GM23338 (cell line): ENCODE measurements at regions not wholly inside any gene's neighbourhood (a gene's known extent, or its start where the extent isn't known, plus 50 kb on each side); places are given as distances from the start of the nearest gene placed in this dataset.

ENCODE experiments used
- ATAC-seq: fragments of 200-7000 bp; cut with Tn5 transposase; 3 replicates; pipeline ENCODE4 v1.9.1; 2020
- DNase-seq: peaks from one replicate; pipeline ENCODE4 v3.0.0-alpha.2; 2015; ENCODE audit warnings: low spot score
- H2AFZ ChIP-seq: fragments of 200-600 bp; sonication (generic); 2 replicates; pipeline ENCODE4 v1.8.0; 2016; ENCODE audit warnings: antibody characterized with exemption, mild to moderate bottlenecking, moderate library complexity
- H3F3A ChIP-seq: fragments of 200-600 bp; sonication (generic); replicated peaks from 2 replicates; pipeline ENCODE4 v1.8.0; 2017; ENCODE audit warnings: antibody characterized with exemption, mixed run types, low read depth
- H3K27ac ChIP-seq: fragments of 200-600 bp; sonication (generic); 2 replicates; pipeline ENCODE4 v1.6.1; 2016; ENCODE audit warnings: low read depth
- H3K27me3 ChIP-seq: fragments of 200-600 bp; sonication (generic); 2 replicates; pipeline ENCODE4 v1.8.0; 2016; ENCODE audit warnings: mild to moderate bottlenecking, mixed run types, moderate library complexity; ENCODE audit not compliant: insufficient read depth
- H3K36me3 ChIP-seq: fragments of 200-600 bp; sonication (generic); 2 replicates; pipeline ENCODE4 v1.8.0; 2016; ENCODE audit warnings: mild to moderate bottlenecking; ENCODE audit not compliant: insufficient read depth
- H3K4me1 ChIP-seq: fragments of 200-600 bp; sonication (generic); 2 replicates; pipeline ENCODE4 v1.8.0; 2016; ENCODE audit warnings: mild to moderate bottlenecking, moderate library complexity; ENCODE audit not compliant: insufficient read depth
- H3K4me2 ChIP-seq: fragments of 200-600 bp; sonication (generic); 2 replicates; pipeline ENCODE4 v1.7.1; 2017; ENCODE audit warnings: mixed run types
- H3K4me3 ChIP-seq: fragments of 200-600 bp; sonication (generic); 2 replicates; pipeline ENCODE4 v1.6.1; 2016; ENCODE audit warnings: mixed run types
- H3K79me2 ChIP-seq: fragments of 200-600 bp; sonication (generic); replicated peaks from 2 replicates; pipeline ENCODE4 v1.8.0; 2017; ENCODE audit warnings: mild to moderate bottlenecking; ENCODE audit not compliant: insufficient read depth
- H3K9me2 ChIP-seq: fragments of 200-600 bp; sonication (generic); 2 replicates; pipeline ENCODE4 v1.8.0; 2017; ENCODE audit not compliant: insufficient read depth
- H4K20me1 ChIP-seq: fragments of 200-600 bp; sonication (generic); replicated peaks from 2 replicates; pipeline ENCODE4 v1.8.0; 2017; ENCODE audit warnings: mild to moderate bottlenecking; ENCODE audit not compliant: insufficient read depth
- H3K27ac Mint-ChIP-seq: 2 replicates; pipeline ENCODE4 v1.8.0; 2020; ENCODE audit warnings: inconsistent platforms, mild to moderate bottlenecking, moderate library complexity, mixed read lengths
- H3K27me3 Mint-ChIP-seq: 3 replicates; pipeline ENCODE4 v1.8.0; 2022; ENCODE audit warnings: low read depth, mild to moderate bottlenecking, moderate library complexity, mixed read lengths, inconsistent platforms; ENCODE audit not compliant: insufficient read depth, poor library complexity
- H3K36me3 Mint-ChIP-seq: 3 replicates; pipeline ENCODE4 v1.8.0; 2021; ENCODE audit warnings: low read depth, mild to moderate bottlenecking, inconsistent platforms, moderate library complexity, mixed read lengths
- H3K4me1 Mint-ChIP-seq: 3 replicates; pipeline ENCODE4 v1.8.0; 2020; ENCODE audit warnings: mild to moderate bottlenecking, inconsistent platforms, mixed read lengths
- H3K4me3 Mint-ChIP-seq: 3 replicates; pipeline ENCODE4 v1.8.0; 2021; ENCODE audit warnings: moderate library complexity, mild to moderate bottlenecking, inconsistent platforms, mixed read lengths
- H3K9me3 Mint-ChIP-seq: 3 replicates; pipeline ENCODE4 v1.8.0; 2020; ENCODE audit warnings: moderate library complexity, mild to moderate bottlenecking, inconsistent platforms, mixed read lengths
- CREB1 ChIP-seq: fragments of 250-450 bp; sonication (Bioruptor Pico); IDR thresholded peaks from 2 replicates; pipeline ENCODE4 v1.5.0; 2020; ENCODE audit warnings: low read depth, mild to moderate bottlenecking, moderate library complexity
- EZH2 ChIP-seq: fragments of 200-600 bp; sonication (generic); IDR thresholded peaks from one replicate; pipeline ENCODE4 v1.8.0; 2017; ENCODE audit warnings: antibody characterized with exemption, mild to moderate bottlenecking, low read depth; ENCODE audit not compliant: unreplicated experiment
- NANOG ChIP-seq: IDR thresholded peaks from 2 replicates; pipeline ENCODE4 v1.6.1; 2016; ENCODE audit warnings: antibody characterized with exemption, borderline replicate concordance
- POLR2AphosphoS5 ChIP-seq: IDR thresholded peaks from 2 replicates; pipeline ENCODE4 v1.6.1; 2016; ENCODE audit warnings: antibody characterized with exemption, low read depth
- REST ChIP-seq: IDR thresholded peaks from one replicate; pipeline ENCODE4 v1.6.1; 2018; ENCODE audit warnings: antibody characterized with exemption; ENCODE audit not compliant: unreplicated experiment
- STAT1 ChIP-seq: IDR thresholded peaks from one replicate; pipeline ENCODE4 v1.6.1; 2016; ENCODE audit warnings: antibody characterized with exemption; ENCODE audit not compliant: unreplicated experiment
- ZNF114 ChIP-seq: fragments of 250-450 bp; sonication (Bioruptor Pico); IDR thresholded peaks from 2 replicates; pipeline ENCODE4 v1.5.0; 2020; ENCODE audit warnings: mild to moderate bottlenecking, moderate library complexity
- ZNF331 ChIP-seq: fragments of 250-450 bp; sonication (Bioruptor Pico); IDR thresholded peaks from 2 replicates; pipeline ENCODE4 v1.5.0; 2020; ENCODE audit warnings: low read depth, mild to moderate bottlenecking, moderate library complexity
- TF ChIP-seq, protein P1 (sequence below): fragments of 250-450 bp; sonication (Bioruptor Pico); IDR thresholded peaks from 2 replicates; pipeline ENCODE4 v1.5.0; 2020; ENCODE audit warnings: mild to moderate bottlenecking, moderate library complexity

- TF ChIP-seq, protein P1, sequence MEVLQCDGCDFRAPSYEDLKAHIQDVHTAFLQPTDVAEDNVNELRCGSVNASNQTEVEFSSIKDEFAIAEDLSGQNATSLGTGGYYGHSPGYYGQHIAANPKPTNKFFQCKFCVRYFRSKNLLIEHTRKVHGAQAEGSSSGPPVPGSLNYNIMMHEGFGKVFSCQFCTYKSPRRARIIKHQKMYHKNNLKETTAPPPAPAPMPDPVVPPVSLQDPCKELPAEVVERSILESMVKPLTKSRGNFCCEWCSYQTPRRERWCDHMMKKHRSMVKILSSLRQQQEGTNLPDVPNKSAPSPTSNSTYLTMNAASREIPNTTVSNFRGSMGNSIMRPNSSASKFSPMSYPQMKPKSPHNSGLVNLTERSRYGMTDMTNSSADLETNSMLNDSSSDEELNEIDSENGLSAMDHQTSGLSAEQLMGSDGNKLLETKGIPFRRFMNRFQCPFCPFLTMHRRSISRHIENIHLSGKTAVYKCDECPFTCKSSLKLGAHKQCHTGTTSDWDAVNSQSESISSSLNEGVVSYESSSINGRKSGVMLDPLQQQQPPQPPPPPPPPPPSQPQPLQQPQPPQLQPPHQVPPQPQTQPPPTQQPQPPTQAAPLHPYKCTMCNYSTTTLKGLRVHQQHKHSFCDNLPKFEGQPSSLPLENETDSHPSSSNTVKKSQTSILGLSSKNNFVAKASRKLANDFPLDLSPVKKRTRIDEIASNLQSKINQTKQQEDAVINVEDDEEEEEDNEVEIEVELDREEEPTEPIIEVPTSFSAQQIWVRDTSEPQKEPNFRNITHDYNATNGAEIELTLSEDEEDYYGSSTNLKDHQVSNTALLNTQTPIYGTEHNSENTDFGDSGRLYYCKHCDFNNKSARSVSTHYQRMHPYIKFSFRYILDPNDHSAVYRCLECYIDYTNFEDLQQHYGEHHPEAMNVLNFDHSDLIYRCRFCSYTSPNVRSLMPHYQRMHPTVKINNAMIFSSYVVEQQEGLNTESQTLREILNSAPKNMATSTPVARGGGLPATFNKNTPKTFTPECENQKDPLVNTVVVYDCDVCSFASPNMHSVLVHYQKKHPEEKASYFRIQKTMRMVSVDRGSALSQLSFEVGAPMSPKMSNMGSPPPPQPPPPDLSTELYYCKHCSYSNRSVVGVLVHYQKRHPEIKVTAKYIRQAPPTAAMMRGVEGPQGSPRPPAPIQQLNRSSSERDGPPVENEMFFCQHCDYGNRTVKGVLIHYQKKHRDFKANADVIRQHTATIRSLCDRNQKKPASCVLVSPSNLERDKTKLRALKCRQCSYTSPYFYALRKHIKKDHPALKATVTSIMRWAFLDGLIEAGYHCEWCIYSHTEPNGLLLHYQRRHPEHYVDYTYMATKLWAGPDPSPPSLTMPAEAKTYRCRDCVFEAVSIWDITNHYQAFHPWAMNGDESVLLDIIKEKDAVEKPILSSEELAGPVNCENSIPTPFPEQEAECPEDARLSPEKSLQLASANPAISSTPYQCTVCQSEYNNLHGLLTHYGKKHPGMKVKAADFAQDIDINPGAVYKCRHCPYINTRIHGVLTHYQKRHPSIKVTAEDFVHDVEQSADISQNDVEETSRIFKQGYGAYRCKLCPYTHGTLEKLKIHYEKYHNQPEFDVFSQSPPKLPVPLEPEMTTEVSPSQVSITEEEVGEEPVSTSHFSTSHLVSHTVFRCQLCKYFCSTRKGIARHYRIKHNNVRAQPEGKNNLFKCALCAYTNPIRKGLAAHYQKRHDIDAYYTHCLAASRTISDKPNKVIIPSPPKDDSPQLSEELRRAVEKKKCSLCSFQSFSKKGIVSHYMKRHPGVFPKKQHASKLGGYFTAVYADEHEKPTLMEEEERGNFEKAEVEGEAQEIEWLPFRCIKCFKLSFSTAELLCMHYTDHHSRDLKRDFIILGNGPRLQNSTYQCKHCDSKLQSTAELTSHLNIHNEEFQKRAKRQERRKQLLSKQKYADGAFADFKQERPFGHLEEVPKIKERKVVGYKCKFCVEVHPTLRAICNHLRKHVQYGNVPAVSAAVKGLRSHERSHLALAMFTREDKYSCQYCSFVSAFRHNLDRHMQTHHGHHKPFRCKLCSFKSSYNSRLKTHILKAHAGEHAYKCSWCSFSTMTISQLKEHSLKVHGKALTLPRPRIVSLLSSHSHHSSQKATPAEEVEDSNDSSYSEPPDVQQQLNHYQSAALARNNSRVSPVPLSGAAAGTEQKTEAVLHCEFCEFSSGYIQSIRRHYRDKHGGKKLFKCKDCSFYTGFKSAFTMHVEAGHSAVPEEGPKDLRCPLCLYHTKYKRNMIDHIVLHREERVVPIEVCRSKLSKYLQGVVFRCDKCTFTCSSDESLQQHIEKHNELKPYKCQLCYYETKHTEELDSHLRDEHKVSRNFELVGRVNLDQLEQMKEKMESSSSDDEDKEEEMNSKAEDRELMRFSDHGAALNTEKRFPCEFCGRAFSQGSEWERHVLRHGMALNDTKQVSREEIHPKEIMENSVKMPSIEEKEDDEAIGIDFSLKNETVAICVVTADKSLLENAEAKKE (CRISPR knock-in tag): no peak
- TF ChIP-seq ZNF331 (CRISPR knock-in tag) (no peak), NANOG (no peak), ZNF114 (CRISPR knock-in tag) (no peak), STAT1 (no peak), CREB1 (CRISPR knock-in tag) (no peak), EZH2 (no peak), POLR2AphosphoS5 (no peak)
These were observed 221.0 kb downstream of the KLF12 start (continued) for GRCh38 chr13:73913079-73913740.

- no peaks in the 10 kb centered on the region for H3K27me3 ChIP-seq
- Mint-ChIP-seq H3K36me3 (no peaks in the 10 kb centered on the region), H3K27me3 (peaks cover 1% of the 10 kb centered on the region), H3K9me3 (no peaks in the 10 kb centered on the region; the same call in 2 of the 3 replicates), H3K27ac (no peak overlapping the region), H3K4me1 (peaks cover 26% of the 10 kb centered on the region), H3K4me3 (no peak overlapping the region)
- peaks cover 14% of the 10 kb centered on the region; the same call in 1 of the 2 replicates for H3K4me1 ChIP-seq
- H3K79me2 ChIP-seq: no peaks in the 10 kb centered on the region
- no peak for DNase-seq
- no peak overlapping the region for H3K4me3 ChIP-seq
- H4K20me1 ChIP-seq: no peaks in the 10 kb centered on the region; the same call in 1 of the 2 replicates
- no peak overlapping the region for H3K4me2 ChIP-seq
- H2AFZ ChIP-seq: no peak overlapping the region
- no peaks in the 10 kb centered on the region for H3K9me2 ChIP-seq
- H3K36me3 ChIP-seq: no peaks in the 10 kb centered on the region
- no peak for ATAC-seq
- H3F3A ChIP-seq: no peaks in the 10 kb centered on the region
- H3K27ac ChIP-seq: no peak overlapping the region
- TF ChIP-seq REST: no peak
These were observed 222.8 kb downstream of the KLF12 start for GRCh38 chr13:73911361-73911760.
